Memory B cell (primary cell): ENCODE measurements at regions not wholly inside any gene's neighbourhood (a gene's known extent, or its start where the extent isn't known, plus 50 kb on each side); places are given as distances from the start of the nearest gene placed in this dataset.

Experiments
- ATAC-seq: fragments of 150-1000 bp; cut with Tn5 transposase; 2 replicates; pipeline ENCODE4 v1.10.0; 2021; ENCODE audit warnings: low read depth, mild to moderate bottlenecking, moderate library complexity
- DNase-seq, 2 donors: peaks; one replicate each; pipeline ENCODE4 v3.0.0; 2022; ENCODE audit warnings: low spot score in 2 of 2
- H3K27ac Mint-ChIP-seq: one replicate; pipeline ENCODE4 v1.8.0; 2022; ENCODE audit warnings: mild to moderate bottlenecking, moderate library complexity, mixed read lengths
- H3K27me3 Mint-ChIP-seq: one replicate; pipeline ENCODE4 v1.8.0; 2022; ENCODE audit warnings: mixed read lengths
- H3K36me3 Mint-ChIP-seq: one replicate; pipeline ENCODE4 v1.8.0; 2022; ENCODE audit warnings: mild to moderate bottlenecking, mixed read lengths
- H3K4me1 Mint-ChIP-seq: one replicate; pipeline ENCODE4 v1.8.0; 2022; ENCODE audit warnings: mixed read lengths
- H3K4me3 Mint-ChIP-seq: one replicate; pipeline ENCODE4 v1.8.0; 2022; ENCODE audit warnings: mild to moderate bottlenecking, moderate library complexity, mixed read lengths
- H3K9me3 Mint-ChIP-seq: one replicate; pipeline ENCODE4 v1.8.0; 2022; ENCODE audit warnings: mixed read lengths

DNA sequence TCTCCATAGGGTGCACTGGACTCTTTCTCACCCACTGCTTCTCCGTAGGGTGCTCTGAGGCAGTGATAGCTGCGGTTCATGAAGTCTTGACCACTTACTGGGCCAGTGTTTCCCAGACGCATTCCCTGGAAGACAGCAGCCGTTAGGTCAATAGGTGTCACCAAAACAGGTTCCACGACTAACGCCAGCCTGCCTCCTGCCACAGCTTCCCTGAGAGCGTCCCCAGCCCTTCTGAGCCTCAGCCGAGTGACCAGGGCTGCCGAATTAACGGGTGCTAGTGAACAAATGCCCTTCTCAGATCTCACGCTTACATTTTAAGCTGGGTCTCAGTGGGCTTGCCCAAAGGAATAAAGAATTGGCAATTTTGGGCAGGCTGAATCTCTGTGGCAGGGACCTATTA lies 188.7 kb upstream of the TNRC6C start:
- H3K36me3 Mint-ChIP-seq: no peaks in the 10 kb centered on the region
- ATAC-seq: no peak
- no peak overlapping the region for H3K27ac Mint-ChIP-seq
- H3K4me3 Mint-ChIP-seq: no peak overlapping the region
- H3K27me3 Mint-ChIP-seq: peaks cover 19% of the 10 kb centered on the region
- H3K9me3 Mint-ChIP-seq: no peaks in the 10 kb centered on the region
- H3K4me1 Mint-ChIP-seq: peaks cover 15% of the 10 kb centered on the region
- DNase-seq: no peak

DNA sequence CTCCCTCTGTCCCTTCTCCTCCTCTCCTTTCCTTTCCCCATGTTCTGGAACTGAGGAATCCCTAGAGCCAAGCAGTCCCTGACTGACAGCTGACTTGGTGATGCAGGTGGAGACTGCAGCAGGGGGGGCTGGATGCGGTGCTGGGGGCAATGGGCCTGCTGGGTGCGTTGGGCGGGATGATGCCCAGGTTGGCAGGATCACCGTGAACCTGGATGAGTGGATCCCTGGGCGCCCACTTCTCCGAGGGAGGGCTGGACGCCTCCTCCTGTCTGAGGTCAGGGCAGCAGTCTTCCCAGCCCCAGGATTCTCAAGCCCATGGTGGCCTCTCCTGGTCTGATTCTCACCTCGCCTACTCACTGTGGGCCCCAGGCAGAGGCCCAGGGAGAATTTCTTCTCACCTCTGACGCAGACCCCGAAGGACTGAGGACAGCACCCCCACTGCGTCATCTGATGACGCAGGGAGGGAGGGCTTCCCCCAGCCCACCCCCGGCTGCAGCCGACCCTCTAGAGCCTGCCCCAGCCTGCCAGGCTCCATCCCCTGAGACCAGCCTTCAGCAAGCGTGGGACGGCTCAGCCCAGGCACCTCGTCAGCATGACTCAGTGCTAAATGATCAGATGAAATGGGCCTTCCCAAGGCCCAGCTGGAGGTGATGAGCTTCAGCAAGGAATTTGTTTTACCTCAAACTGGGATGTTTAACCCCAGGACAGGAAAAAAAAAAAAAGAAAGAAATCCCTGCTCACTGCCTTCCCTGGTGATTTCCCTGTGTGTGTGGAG lies 188.0 kb upstream of the TNRC6C start:
- no peak overlapping the region for H3K4me3 Mint-ChIP-seq
- no peaks in the 10 kb centered on the region for H3K9me3 Mint-ChIP-seq
- no peak overlapping the region for H3K27ac Mint-ChIP-seq
- no peaks in the 10 kb centered on the region for H3K36me3 Mint-ChIP-seq
- ATAC-seq: no peak
- no peak for DNase-seq
- peaks cover 13% of the 10 kb centered on the region for H3K4me1 Mint-ChIP-seq
- H3K27me3 Mint-ChIP-seq: peaks cover 13% of the 10 kb centered on the region

- ATAC-seq (no peak), DNase-seq (no peak)
- H3K4me1 Mint-ChIP-seq: peaks cover 13% of the 10 kb centered on the region
- H3K27ac Mint-ChIP-seq: no peak overlapping the region
- H3K4me3 Mint-ChIP-seq: no peak overlapping the region
- no peaks in the 10 kb centered on the region for H3K9me3 Mint-ChIP-seq
- no peaks in the 10 kb centered on the region for H3K36me3 Mint-ChIP-seq
- H3K27me3 Mint-ChIP-seq: peaks cover 13% of the 10 kb centered on the region
Measured at GRCh38 chr17:77771145-77771544, 187.4 kb upstream of the TNRC6C start.

DNA sequence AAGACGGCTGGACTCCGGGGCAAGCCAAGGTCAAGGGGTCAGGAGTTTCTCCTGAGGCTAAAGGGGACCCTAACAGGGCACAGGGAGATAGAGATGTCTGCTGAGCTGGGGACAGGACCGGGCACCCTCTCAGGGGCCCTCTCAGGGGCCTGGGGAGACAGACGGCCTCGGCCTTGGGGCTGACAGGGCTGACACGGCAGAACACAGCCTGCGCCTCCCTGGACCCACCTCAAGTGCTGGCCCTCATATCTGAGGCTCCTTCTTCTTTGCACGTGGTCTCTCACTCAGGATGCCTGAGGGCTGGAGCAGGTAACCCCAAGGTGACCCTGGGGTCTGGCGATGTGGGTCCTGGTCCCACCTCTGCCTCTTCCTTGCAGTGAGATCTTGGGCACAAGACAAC lies 186.9 kb upstream of the TNRC6C start:
- no peak for DNase-seq
- peaks cover 13% of the 10 kb centered on the region for H3K4me1 Mint-ChIP-seq
- H3K36me3 Mint-ChIP-seq: no peaks in the 10 kb centered on the region
- no peak for ATAC-seq
- no peaks in the 10 kb centered on the region for H3K9me3 Mint-ChIP-seq
- peaks cover 13% of the 10 kb centered on the region for H3K27me3 Mint-ChIP-seq
- H3K4me3 Mint-ChIP-seq: no peak overlapping the region
- H3K27ac Mint-ChIP-seq: no peak overlapping the region

DNA sequence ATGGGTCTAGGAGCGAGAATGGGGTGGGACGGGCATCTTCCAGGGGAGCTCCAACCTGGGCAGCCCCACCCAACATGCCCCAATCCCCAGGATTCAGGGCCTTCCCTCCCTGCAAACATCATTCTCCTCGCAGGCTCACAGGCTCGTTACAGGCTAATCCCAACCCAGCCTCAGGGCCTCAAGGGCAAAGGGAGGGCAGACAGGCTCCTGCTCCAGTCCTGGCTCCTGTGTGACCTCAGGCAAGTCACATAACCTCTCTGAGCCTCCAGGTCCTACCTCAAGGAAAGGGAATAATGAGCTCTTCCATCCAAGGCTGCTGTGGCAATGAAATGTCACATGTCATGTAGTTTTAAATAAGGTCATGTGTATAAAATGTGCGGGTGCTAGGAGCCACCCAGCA lies 186.5 kb upstream of the TNRC6C start:
- no peak overlapping the region for H3K27ac Mint-ChIP-seq

GRCh38 chr17:77772461-77772897 lies 186.0 kb upstream of the TNRC6C start:
- DNase-seq (peak; percentile 70), ATAC-seq (peak; percentile 94)
- H3K27ac Mint-ChIP-seq: no peak overlapping the region
- H3K4me3 Mint-ChIP-seq: no peak overlapping the region
- no peaks in the 10 kb centered on the region for H3K36me3 Mint-ChIP-seq
- peaks cover 13% of the 10 kb centered on the region for H3K4me1 Mint-ChIP-seq
- H3K27me3 Mint-ChIP-seq: peaks cover 9% of the 10 kb centered on the region
- no peaks in the 10 kb centered on the region for H3K9me3 Mint-ChIP-seq

More for the DNA sequence above, 186.5 kb upstream of the TNRC6C start:
- H3K27me3 Mint-ChIP-seq: peaks cover 13% of the 10 kb centered on the region
- no peak for ATAC-seq
- H3K4me1 Mint-ChIP-seq: peaks cover 13% of the 10 kb centered on the region
- no peaks in the 10 kb centered on the region for H3K36me3 Mint-ChIP-seq
- no peak for DNase-seq
- no peak overlapping the region for H3K4me3 Mint-ChIP-seq
- H3K9me3 Mint-ChIP-seq: no peaks in the 10 kb centered on the region

DNA sequence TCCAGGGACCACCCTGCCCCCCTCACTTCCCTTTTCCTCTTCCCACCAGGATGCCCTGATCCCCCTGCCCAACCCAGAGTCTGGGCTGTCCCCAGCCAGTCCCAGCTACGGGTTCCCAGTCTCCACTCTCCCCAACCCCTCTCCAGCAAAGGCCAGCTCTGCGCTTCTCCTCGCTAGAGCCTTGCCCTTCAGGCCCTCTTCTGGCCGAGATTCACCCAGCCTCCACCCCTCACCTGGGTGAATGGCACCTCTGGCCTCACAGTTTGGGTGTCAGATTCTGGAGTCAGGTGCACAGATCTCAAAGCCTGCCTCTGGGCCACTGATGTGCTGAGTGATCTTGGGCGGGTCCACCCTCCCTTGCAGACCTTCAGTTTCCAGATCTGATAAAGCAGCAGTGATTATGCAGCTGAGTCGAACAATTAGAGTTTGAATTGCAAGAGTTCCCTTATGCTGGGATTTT lies 185.6 kb upstream of the TNRC6C start:
- Mint-ChIP-seq H3K36me3 (no peaks in the 10 kb centered on the region), H3K4me1 (peaks cover 13% of the 10 kb centered on the region), H3K27me3 (peaks cover 8% of the 10 kb centered on the region), H3K9me3 (no peaks in the 10 kb centered on the region), H3K4me3 (peak overlapping the region; percentile 19), H3K27ac (no peak overlapping the region)
- DNase-seq (peak in 1 of 2 donors; percentile 25), ATAC-seq (peak; percentile 39)

DNA sequence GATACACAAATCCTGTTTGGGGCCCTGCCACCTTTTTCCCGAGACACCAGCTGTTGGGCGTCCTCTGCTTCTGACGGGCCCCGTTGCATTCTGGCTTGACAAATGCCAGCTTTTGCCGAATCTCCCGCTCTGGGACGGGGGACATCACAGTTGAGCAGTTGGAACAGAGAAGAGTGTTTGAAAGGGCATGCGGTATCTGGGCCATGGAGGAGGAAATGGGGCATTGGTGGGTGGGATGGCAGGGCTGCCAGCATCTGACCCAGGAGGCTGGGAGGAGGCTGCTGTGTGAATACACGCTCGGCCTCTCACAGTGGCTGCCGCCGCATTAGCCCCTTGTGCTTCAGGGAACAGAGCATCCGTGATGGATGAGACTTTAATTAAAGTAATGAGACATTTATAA lies 184.3 kb upstream of the TNRC6C start:
- Mint-ChIP-seq H3K36me3 (no peaks in the 10 kb centered on the region), H3K27ac (no peak overlapping the region), H3K9me3 (no peaks in the 10 kb centered on the region), H3K27me3 (peaks cover 12% of the 10 kb centered on the region), H3K4me3 (no peak overlapping the region), H3K4me1 (peaks cover 13% of the 10 kb centered on the region)
- ATAC-seq (no peak), DNase-seq (no peak)

GRCh38 chr17:77778636-77779489 lies 179.6 kb upstream of the TNRC6C start:
- Mint-ChIP-seq H3K4me1 (peaks cover 5% of the 10 kb centered on the region), H3K36me3 (no peaks in the 10 kb centered on the region), H3K9me3 (no peaks in the 10 kb centered on the region)

DNA sequence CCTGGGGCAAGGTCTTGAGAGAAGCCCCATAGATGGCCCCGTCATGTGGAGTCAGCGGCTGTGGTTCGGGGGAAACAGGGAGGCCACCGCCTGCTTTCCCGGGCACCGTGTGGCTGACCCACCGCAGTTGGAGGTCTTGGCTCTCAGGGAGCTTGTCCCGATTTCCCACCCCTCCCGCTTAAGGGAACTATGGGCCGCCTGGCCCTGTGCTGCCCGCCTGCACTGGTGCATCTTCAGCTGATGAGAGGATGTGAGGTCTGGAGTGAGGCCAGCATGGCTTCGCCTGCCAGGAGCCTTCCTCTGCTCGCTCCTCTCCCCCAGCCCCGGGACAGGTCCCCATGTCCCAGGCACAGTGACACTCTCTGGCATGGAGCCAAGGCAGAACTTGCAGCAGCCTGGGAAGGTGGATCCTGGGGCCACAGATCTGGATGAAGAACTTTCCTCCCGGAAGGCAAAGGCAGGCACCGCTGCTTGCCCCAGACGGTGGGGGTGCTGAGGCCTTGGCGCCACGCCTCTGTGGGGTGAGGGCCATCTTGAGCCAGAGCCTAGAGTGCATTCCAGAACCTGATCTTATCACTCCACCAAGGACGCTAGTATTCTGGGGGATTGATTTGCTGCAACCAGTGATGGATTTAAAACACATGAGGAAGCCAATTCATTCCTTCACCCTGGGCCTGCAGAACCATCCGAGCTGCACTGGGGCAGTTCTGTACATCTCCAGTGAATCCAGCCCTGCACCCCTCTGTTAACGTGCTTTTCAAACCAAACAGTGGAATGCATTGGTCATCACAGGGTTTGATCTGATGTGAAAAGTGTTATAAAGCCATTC lies 178.6 kb upstream of the TNRC6C start:
- Mint-ChIP-seq H3K4me3 (no peak overlapping the region), H3K27ac (no peak overlapping the region), H3K9me3 (no peaks in the 10 kb centered on the region), H3K4me1 (peaks cover 9% of the 10 kb centered on the region), H3K36me3 (no peaks in the 10 kb centered on the region), H3K27me3 (peaks cover 15% of the 10 kb centered on the region)
- no peak for ATAC-seq
- no peak for DNase-seq

More at GRCh38 chr17:77778636-77779489, 179.6 kb upstream of the TNRC6C start:
- H3K27ac Mint-ChIP-seq: no peak overlapping the region
- DNase-seq (no peak), ATAC-seq (no peak)
- H3K4me3 Mint-ChIP-seq: no peak overlapping the region
- H3K27me3 Mint-ChIP-seq: peaks cover 15% of the 10 kb centered on the region

DNA sequence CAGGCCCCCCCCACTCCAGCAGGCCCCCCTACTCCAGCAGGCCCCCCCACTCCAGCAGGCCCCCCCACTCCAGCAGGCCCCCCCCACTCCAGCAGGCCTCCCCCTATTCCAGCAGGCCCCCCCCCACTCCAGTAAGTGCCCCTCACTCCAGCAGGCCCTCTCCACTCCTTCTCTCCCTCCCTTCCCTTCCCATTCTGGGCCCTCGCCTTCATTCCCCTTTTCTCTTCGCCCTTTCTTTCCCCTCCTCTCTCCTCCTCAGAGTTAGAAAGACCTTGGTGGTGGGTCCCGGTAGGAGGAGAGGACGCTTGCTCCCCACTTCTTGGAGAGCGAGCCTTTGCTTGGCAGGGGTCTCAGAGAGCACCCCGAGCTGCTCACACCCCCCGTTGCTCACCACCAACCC lies 177.0 kb upstream of the TNRC6C start:
- no peak for DNase-seq
- Mint-ChIP-seq H3K9me3 (no peaks in the 10 kb centered on the region), H3K27me3 (peaks cover 19% of the 10 kb centered on the region), H3K4me1 (peaks cover 9% of the 10 kb centered on the region), H3K27ac (no peak overlapping the region), H3K4me3 (no peak overlapping the region), H3K36me3 (no peaks in the 10 kb centered on the region)
- no peak for ATAC-seq

GRCh38 chr17:77782201-77782600 lies 176.3 kb upstream of the TNRC6C start:
- ATAC-seq: no peak
- no peaks in the 10 kb centered on the region for H3K9me3 Mint-ChIP-seq
- no peak overlapping the region for H3K27ac Mint-ChIP-seq

GRCh38 chr17:77782611-77783010 lies 175.9 kb upstream of the TNRC6C start:
- ATAC-seq (no peak), DNase-seq (no peak)
- Mint-ChIP-seq H3K27ac (no peak overlapping the region), H3K4me1 (peaks cover 9% of the 10 kb centered on the region), H3K27me3 (peaks cover 22% of the 10 kb centered on the region), H3K9me3 (no peaks in the 10 kb centered on the region), H3K4me3 (no peak overlapping the region), H3K36me3 (no peaks in the 10 kb centered on the region)

More at GRCh38 chr17:77782201-77782600, 176.3 kb upstream of the TNRC6C start:
- Mint-ChIP-seq H3K27me3 (peaks cover 19% of the 10 kb centered on the region), H3K36me3 (no peaks in the 10 kb centered on the region), H3K4me1 (peaks cover 9% of the 10 kb centered on the region), H3K4me3 (no peak overlapping the region)
- no peak for DNase-seq
